Naive thymus-derived CD4-positive, alpha-beta T cell (primary cell): ENCODE measurements at regions not wholly inside any gene's neighbourhood (a gene's known extent, or its start where the extent isn't known, plus 50 kb on each side); places are given as distances from the start of the nearest gene placed in this dataset.

Source experiments
- ATAC-seq: fragments of 150-1000 bp; cut with Tn5 transposase; 2 replicates; pipeline ENCODE4 v1.10.0; 2021; ENCODE audit warnings: mild to moderate bottlenecking, moderate library complexity
- CTCF ChIA-PET: fragments of 350-600 bp; sonication (Branson Sonifier 250); formaldehyde crosslinking; loops from one replicate; lab custom pipeline; 2021; ENCODE audit warnings: antibody characterized with exemption; lab: Charles Lee
- POLR2A ChIA-PET: fragments of 350-600 bp; sonication (Branson Sonifier 250); formaldehyde crosslinking; loops from one replicate; lab custom pipeline; 2021; ENCODE audit warnings: antibody characterized with exemption, inconsistent platforms; lab: Charles Lee
- DNase-seq, 9 donors: peaks; one replicate each; pipeline versions ENCODE4 v3.0.0 to v3.0.0-alpha.2; 2020 to 2022; ENCODE audit warnings: mixed read lengths in 1 of 9
- H3K27ac ChIP-seq: one replicate; pipeline ENCODE4 v1.7.0; 2013; ENCODE audit warnings: mild to moderate bottlenecking, low read depth, low read length, moderate library complexity
- H3K27me3 ChIP-seq, 2 donors: one replicate each; pipeline ENCODE4 v1.7.0; 2013; ENCODE audit warnings: low read length in 2 of 2, mild to moderate bottlenecking in 2 of 2, moderate library complexity in 2 of 2; ENCODE audit not compliant: control insufficient read depth in 2 of 2, insufficient read depth in 2 of 2
- H3K36me3 ChIP-seq, 3 experiments: 1 replicate in 2 of 3; 2 replicates in 1 of 3; pipeline ENCODE4 v1.7.0; 2013; ENCODE audit warnings: low read length in 3 of 3, mild to moderate bottlenecking in 3 of 3, moderate library complexity in 1 of 3; ENCODE audit not compliant: insufficient read depth in 3 of 3, control insufficient read depth in 2 of 3
- H3K4me1 ChIP-seq, 2 donors: one replicate each; pipeline ENCODE4 v1.7.0; 2013; ENCODE audit warnings: low read length in 2 of 2, mild to moderate bottlenecking in 2 of 2, moderate library complexity in 1 of 2; ENCODE audit not compliant: control insufficient read depth in 2 of 2, insufficient read depth in 2 of 2
- H3K4me3 ChIP-seq: 2 replicates; pipeline ENCODE4 v1.7.0; 2013; ENCODE audit warnings: mild to moderate bottlenecking, low read length
- H3K9me3 ChIP-seq, 3 experiments: 1 replicate in 2 of 3; 2 replicates in 1 of 3; pipeline ENCODE4 v1.7.0; 2013; ENCODE audit warnings: low read length in 3 of 3; ENCODE audit not compliant: control insufficient read depth in 2 of 3
- H3K27ac Mint-ChIP-seq, 9 donors: one replicate each; pipeline ENCODE4 v1.8.0; 2020 to 2022; ENCODE audit warnings: mixed read lengths in 9 of 9, mild to moderate bottlenecking in 8 of 9, moderate library complexity in 5 of 9, inconsistent platforms in 2 of 9
- H3K27me3 Mint-ChIP-seq, 5 donors: one replicate each; pipeline ENCODE4 v1.8.0; 2021 to 2022; ENCODE audit warnings: mixed read lengths in 5 of 5, mild to moderate bottlenecking in 1 of 5
- H3K36me3 Mint-ChIP-seq, 5 donors: one replicate each; pipeline ENCODE4 v1.8.0; 2020 to 2022; ENCODE audit warnings: mixed read lengths in 5 of 5, mild to moderate bottlenecking in 3 of 5, inconsistent platforms in 1 of 5
- H3K4me1 Mint-ChIP-seq, 7 donors: one replicate each; pipeline ENCODE4 v1.8.0; 2020 to 2022; ENCODE audit warnings: mixed read lengths in 7 of 7, mild to moderate bottlenecking in 3 of 7, inconsistent platforms in 1 of 7
- H3K4me3 Mint-ChIP-seq, 10 donors: one replicate each; pipeline ENCODE4 v1.8.0; 2020 to 2022; ENCODE audit warnings: mild to moderate bottlenecking in 10 of 10, mixed read lengths in 10 of 10, moderate library complexity in 6 of 10, inconsistent platforms in 2 of 10
- H3K9me3 Mint-ChIP-seq, 11 donors: one replicate each; pipeline ENCODE4 v1.8.0; 2020 to 2022; ENCODE audit warnings: mixed read lengths in 11 of 11, mild to moderate bottlenecking in 4 of 11, inconsistent platforms in 1 of 11, moderate library complexity in 1 of 11
- intact Hi-C, 2 donors: fragments of 100-400 bp; cut with micrococcal nuclease; formaldehyde crosslinking; loops; one replicate each; pipeline ENCODE4 v1.15.1; 2023

- Mint-ChIP-seq H3K27ac (no peak overlapping the region), H3K27me3 (peaks cover 0 to 10% (median 0%) of the 10 kb centered on the region in 5 donors), H3K4me1 (peaks cover 0 to 1% (median 0%) of the 10 kb centered on the region in 7 donors), H3K9me3 (peaks cover 0 to 24% (median 6%) of the 10 kb centered on the region in 11 donors), H3K36me3 (no peaks in the 10 kb centered on the region), H3K4me3 (no peak overlapping the region)
- CTCF ChIA-PET: no interaction called here
- POLR2A ChIA-PET: no interaction called here
- intact Hi-C loops: no loop called here
- ATAC-seq: no peak
- Histone ChIP-seq H3K4me3 (no peak overlapping the region), H3K36me3 (no peaks in the 10 kb centered on the region), H3K27ac (no peak overlapping the region), H3K27me3 (no peaks in the 10 kb centered on the region), H3K9me3 (no peaks in the 10 kb centered on the region), H3K4me1 (no peaks in the 10 kb centered on the region)
- no peak for DNase-seq
These were observed 635.3 kb upstream of the ZEB2 start for GRCh38 chr2:145155196-145155595.

- intact Hi-C loops: no loop called here
- ATAC-seq (no peak), DNase-seq (no peak)
- no peaks in the 10 kb centered on the region for H3K4me1 ChIP-seq
- no peaks in the 10 kb centered on the region for H3K27me3 ChIP-seq
- ChIA-PET CTCF (no interaction called here), POLR2A (no interaction called here)
- no peaks in the 10 kb centered on the region for H3K9me3 ChIP-seq
- H3K36me3 Mint-ChIP-seq: no peaks in the 10 kb centered on the region
- peaks cover 0 to 1% (median 0%) of the 10 kb centered on the region in 7 donors for H3K4me1 Mint-ChIP-seq
- H3K27me3 Mint-ChIP-seq: peaks cover 0 to 10% (median 0%) of the 10 kb centered on the region in 5 donors
- H3K36me3 ChIP-seq: no peaks in the 10 kb centered on the region
- no peak overlapping the region for H3K27ac ChIP-seq
- H3K4me3 Mint-ChIP-seq: no peak overlapping the region
- H3K27ac Mint-ChIP-seq: no peak overlapping the region
- H3K9me3 Mint-ChIP-seq: peaks cover 0 to 28% (median 6%) of the 10 kb centered on the region in 11 donors
- no peak overlapping the region for H3K4me3 ChIP-seq
These were observed 634.8 kb upstream of the ZEB2 start for GRCh38 chr2:145154731-145155130.

GRCh38 chr2:145146691-145147090, 626.8 kb upstream of the ZEB2 start:
- H3K4me3 Mint-ChIP-seq: no peak overlapping the region
- H3K4me1 ChIP-seq: no peaks in the 10 kb centered on the region
- H3K4me1 Mint-ChIP-seq: no peaks in the 10 kb centered on the region
- H3K27me3 ChIP-seq: no peaks in the 10 kb centered on the region
- ChIA-PET POLR2A (no interaction called here), CTCF (no interaction called here)
- H3K27ac Mint-ChIP-seq: no peak overlapping the region
- H3K9me3 ChIP-seq: no peaks in the 10 kb centered on the region
- peaks cover 0 to 15% (median 2%) of the 10 kb centered on the region in 11 donors for H3K9me3 Mint-ChIP-seq
- no peak for ATAC-seq
- no peak overlapping the region for H3K27ac ChIP-seq
- peaks cover 0 to 3% (median 0%) of the 10 kb centered on the region in 5 donors for H3K27me3 Mint-ChIP-seq
- no peaks in the 10 kb centered on the region for H3K36me3 Mint-ChIP-seq
- H3K4me3 ChIP-seq: no peak overlapping the region
- intact Hi-C loops: no loop called here
- no peak for DNase-seq
- H3K36me3 ChIP-seq: no peaks in the 10 kb centered on the region

DNA sequence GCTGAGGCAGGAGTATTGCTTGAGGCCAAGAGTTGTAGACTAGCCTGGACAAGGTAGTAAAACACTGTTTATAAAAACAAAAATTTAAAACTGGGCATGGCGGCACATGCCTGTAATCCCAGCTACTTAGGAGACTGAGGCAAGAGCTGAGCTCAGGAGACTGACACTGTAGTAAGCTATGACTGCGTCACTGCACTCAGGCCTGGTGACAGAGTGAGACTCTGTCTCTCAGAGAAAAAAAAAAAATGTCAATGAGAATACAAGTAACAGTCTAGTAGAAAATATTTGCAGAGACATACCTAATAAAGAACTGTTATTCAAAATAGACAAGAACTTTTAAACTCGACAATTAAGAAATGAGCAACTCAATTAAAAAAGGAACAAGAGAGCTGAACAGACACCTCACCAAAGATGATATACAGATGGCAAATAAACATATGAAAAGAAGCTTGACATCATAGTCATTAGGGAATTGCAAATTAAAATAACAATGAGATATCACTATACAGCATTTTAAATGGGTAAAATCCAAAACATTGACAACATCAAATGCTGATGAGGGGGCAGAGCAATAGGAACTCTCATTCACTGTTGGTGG, 624.3 kb upstream of the ZEB2 start:
- Histone ChIP-seq H3K9me3 (no peaks in the 10 kb centered on the region), H3K27ac (no peak overlapping the region), H3K27me3 (no peaks in the 10 kb centered on the region), H3K4me3 (no peak overlapping the region), H3K4me1 (no peaks in the 10 kb centered on the region), H3K36me3 (no peaks in the 10 kb centered on the region)
- peaks cover 0 to 2% (median 0%) of the 10 kb centered on the region in 11 donors for H3K9me3 Mint-ChIP-seq
- intact Hi-C loops: no loop called here
- no peak overlapping the region for H3K4me3 Mint-ChIP-seq
- no peaks in the 10 kb centered on the region for H3K36me3 Mint-ChIP-seq
- no peak overlapping the region for H3K27ac Mint-ChIP-seq
- POLR2A ChIA-PET: no interaction called here
- H3K27me3 Mint-ChIP-seq: peaks cover 0 to 3% (median 0%) of the 10 kb centered on the region in 5 donors
- ATAC-seq (no peak), DNase-seq (no peak)
- CTCF ChIA-PET: no interaction called here
- peaks cover 0 to 2% (median 0%) of the 10 kb centered on the region in 7 donors for H3K4me1 Mint-ChIP-seq

- H3K27me3 ChIP-seq: no peaks in the 10 kb centered on the region
- no peak overlapping the region for H3K27ac ChIP-seq
- Mint-ChIP-seq H3K4me3 (no peak overlapping the region), H3K4me1 (peaks cover 0 to 2% (median 0%) of the 10 kb centered on the region in 7 donors), H3K27ac (no peak overlapping the region), H3K9me3 (peaks cover 0 to 2% (median 0%) of the 10 kb centered on the region in 11 donors), H3K36me3 (no peaks in the 10 kb centered on the region), H3K27me3 (peaks cover 0 to 3% (median 0%) of the 10 kb centered on the region in 5 donors)
- ChIA-PET POLR2A (no interaction called here), CTCF (no interaction called here)
- H3K36me3 ChIP-seq: no peaks in the 10 kb centered on the region
- intact Hi-C loops: no loop called here
- ATAC-seq (peak; percentile 48), DNase-seq (no peak)
- H3K4me3 ChIP-seq: no peak overlapping the region
- H3K9me3 ChIP-seq: no peaks in the 10 kb centered on the region
- H3K4me1 ChIP-seq: no peaks in the 10 kb centered on the region
These were observed 622.1 kb upstream of the ZEB2 start for GRCh38 chr2:145141981-145142380.

- H3K27me3 ChIP-seq: no peaks in the 10 kb centered on the region
- Mint-ChIP-seq H3K9me3 (peaks cover 0 to 4% (median 0%) of the 10 kb centered on the region in 11 donors), H3K36me3 (no peaks in the 10 kb centered on the region), H3K4me1 (peaks cover 0 to 2% (median 0%) of the 10 kb centered on the region in 7 donors), H3K27me3 (peaks cover 0 to 3% (median 0%) of the 10 kb centered on the region in 5 donors), H3K27ac (no peak overlapping the region), H3K4me3 (no peak overlapping the region)
- no peak overlapping the region for H3K27ac ChIP-seq
- ChIA-PET POLR2A (no interaction called here), CTCF (no interaction called here)
- DNase-seq (no peak), ATAC-seq (no peak)
- no peaks in the 10 kb centered on the region for H3K9me3 ChIP-seq
- no peaks in the 10 kb centered on the region for H3K4me1 ChIP-seq
- no peaks in the 10 kb centered on the region for H3K36me3 ChIP-seq
- H3K4me3 ChIP-seq: no peak overlapping the region
- intact Hi-C loops: no loop called here
These were observed 620.7 kb upstream of the ZEB2 start for GRCh38 chr2:145140658-145141057.

DNA sequence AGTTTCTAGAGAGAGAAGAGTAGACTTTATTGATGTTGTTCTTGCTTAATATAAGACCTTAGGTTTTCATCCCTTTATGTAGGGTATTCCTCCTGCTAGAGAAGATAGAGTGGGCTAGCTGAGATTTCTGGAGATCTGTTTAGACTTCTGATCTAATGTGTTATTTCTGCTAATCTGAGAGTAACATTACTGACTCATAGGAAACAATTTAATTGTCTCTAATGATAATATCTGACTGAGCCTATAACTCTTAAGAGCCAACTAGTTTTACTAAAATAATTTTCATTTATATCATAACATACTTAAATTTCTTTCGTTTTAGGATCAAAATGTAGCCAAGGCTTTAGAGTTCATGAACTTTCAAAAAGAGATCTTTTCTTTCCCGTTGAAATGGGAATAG, 618.7 kb upstream of the ZEB2 start:
- H3K27me3 Mint-ChIP-seq: peaks cover 0 to 3% (median 0%) of the 10 kb centered on the region in 5 donors
- POLR2A ChIA-PET: no interaction called here
- peaks cover 0 to 4% (median 0%) of the 10 kb centered on the region in 11 donors for H3K9me3 Mint-ChIP-seq
- no peak overlapping the region for H3K4me3 Mint-ChIP-seq
- intact Hi-C loops: no loop called here
- Histone ChIP-seq H3K27ac (no peak overlapping the region), H3K9me3 (no peaks in the 10 kb centered on the region), H3K4me3 (no peak overlapping the region), H3K4me1 (no peaks in the 10 kb centered on the region), H3K36me3 (no peaks in the 10 kb centered on the region), H3K27me3 (no peaks in the 10 kb centered on the region)
- no peak for DNase-seq
- peaks cover 0 to 2% (median 0%) of the 10 kb centered on the region in 7 donors for H3K4me1 Mint-ChIP-seq
- ATAC-seq: no peak
- no peaks in the 10 kb centered on the region for H3K36me3 Mint-ChIP-seq
- H3K27ac Mint-ChIP-seq: no peak overlapping the region
- CTCF ChIA-PET: no interaction called here
